NCI-H2196 treated with DMSO at 0.1 percent for 48 hours (cell line): ENCODE measurements at regions not wholly inside any gene's neighbourhood (a gene's known extent, or its start where the extent isn't known, plus 50 kb on each side); places are given as distances from the start of the nearest gene placed in this dataset.

Experiments used
- DNase-seq: peaks from one replicate; lab custom pipeline; 2025; ENCODE audit not compliant: unreplicated experiment; lab: John Stamatoyannopoulos, UW

- no peak for DNase-seq
Measured at GRCh38 chr14:54207476-54208462, 189.0 kb upstream of the CDKN3 start.

GRCh38 chr14:54208751-54209150 is 188.1 kb upstream of the CDKN3 start:
- no peak for DNase-seq

GRCh38 chr14:54209511-54210250 is 187.1 kb upstream of the CDKN3 start:
- DNase-seq = no peak

GRCh38 chr14:54211551-54212308 is 185.1 kb upstream of the CDKN3 start:
- DNase-seq = no peak

GRCh38 chr14:54213536-54213935 is 183.3 kb upstream of the CDKN3 start:
- DNase-seq = no peak

- no peak for DNase-seq
Measured at GRCh38 chr14:54216827-54217226, 180.0 kb upstream of the CDKN3 start.

- DNase-seq = no peak
Measured at GRCh38 chr14:54219261-54220070, 177.3 kb upstream of the CDKN3 start.

GRCh38 chr14:54220071-54220703 is 176.6 kb upstream of the CDKN3 start:
- no peak for DNase-seq

- DNase-seq = no peak
Measured at GRCh38 chr14:54220704-54221431, 175.9 kb upstream of the CDKN3 start.

GRCh38 chr14:54221432-54221803 is 175.4 kb upstream of the CDKN3 start:
- no peak for DNase-seq

GRCh38 chr14:54221971-54222370 is 174.8 kb upstream of the CDKN3 start:
- DNase-seq = no peak

- no peak for DNase-seq
Measured at GRCh38 chr14:54223831-54224402, 172.9 kb upstream of the CDKN3 start.

- no peak for DNase-seq
Measured at GRCh38 chr14:54225457-54226060, 171.2 kb upstream of the CDKN3 start.

- no peak for DNase-seq
Measured at GRCh38 chr14:54226103-54226502, 170.7 kb upstream of the CDKN3 start.

- DNase-seq = no peak
Measured at GRCh38 chr14:54226558-54226957, 170.2 kb upstream of the CDKN3 start.

GRCh38 chr14:54229136-54229535 is 167.7 kb upstream of the CDKN3 start:
- DNase-seq = no peak

GRCh38 chr14:54230645-54231044 is 166.2 kb upstream of the CDKN3 start:
- no peak for DNase-seq

GRCh38 chr14:54232735-54233134 is 164.1 kb upstream of the CDKN3 start:
- no peak for DNase-seq

- DNase-seq = no peak
Measured at GRCh38 chr14:54241517-54241916, 155.3 kb upstream of the CDKN3 start.
